GM21526 (cell line): ENCODE measurements at regions not wholly inside any gene's neighbourhood (a gene's known extent, or its start where the extent isn't known, plus 50 kb on each side); places are given as distances from the start of the nearest gene placed in this dataset.

ENCODE experiments used
- ATAC-seq: cut with Tn5 transposase; IDR thresholded peaks from one replicate; pipeline ENCODE4 v1.9.1; 2021; ENCODE audit warnings: moderate library complexity; ENCODE audit not compliant: unreplicated experiment, low FRiP score

GRCh38 chr13:79767126-79767525 lies 286.2 kb downstream of the NDFIP2 start:
- ATAC-seq = no peak

DNA sequence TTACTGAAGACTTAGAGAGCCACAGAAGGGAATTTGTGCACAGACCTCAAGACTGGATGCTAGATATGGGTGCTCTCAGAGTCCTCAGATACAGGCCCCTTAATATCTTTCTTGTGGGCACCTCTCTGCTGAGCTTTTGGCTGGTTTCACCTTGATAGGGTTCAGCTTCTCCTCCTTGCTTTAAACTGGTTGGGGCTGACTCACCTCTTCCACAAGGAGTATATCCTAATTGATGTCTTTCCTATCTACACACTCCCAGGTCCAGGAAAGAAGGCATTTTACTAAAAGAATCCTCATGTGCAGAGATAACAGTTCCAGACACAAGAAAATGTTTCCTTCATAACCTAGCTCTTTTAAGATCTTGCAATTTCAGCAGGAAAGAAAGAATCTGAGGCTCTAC lies 284.4 kb downstream of the NDFIP2 start:
- no peak for ATAC-seq

DNA sequence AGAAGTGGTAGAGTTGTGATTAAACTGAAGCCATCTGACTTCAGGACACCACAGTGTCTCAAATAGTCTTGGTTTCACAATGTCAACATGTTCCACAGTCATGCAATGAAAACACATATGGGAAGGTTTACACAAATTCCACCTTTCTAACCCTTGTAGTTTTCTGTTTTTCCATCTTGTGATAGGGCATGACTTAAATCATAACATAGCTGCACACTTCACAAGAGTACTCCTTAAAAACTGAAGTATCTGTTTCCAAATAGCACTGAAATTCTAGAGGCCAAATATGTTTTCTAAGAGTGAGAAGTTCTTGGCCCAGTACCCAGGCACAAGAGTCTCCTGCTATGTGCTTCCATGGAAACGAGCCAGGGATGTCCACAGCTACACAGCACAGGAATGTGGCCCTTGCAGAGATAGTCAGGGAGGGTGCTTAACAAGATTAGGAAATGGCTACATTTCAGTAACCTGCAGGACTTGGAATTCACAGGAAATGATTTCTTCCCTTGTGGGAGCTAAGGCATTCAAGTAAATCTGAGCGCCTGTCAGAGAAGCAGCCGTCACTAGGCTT lies 269.1 kb downstream of the NDFIP2 start:
- no peak for ATAC-seq

DNA sequence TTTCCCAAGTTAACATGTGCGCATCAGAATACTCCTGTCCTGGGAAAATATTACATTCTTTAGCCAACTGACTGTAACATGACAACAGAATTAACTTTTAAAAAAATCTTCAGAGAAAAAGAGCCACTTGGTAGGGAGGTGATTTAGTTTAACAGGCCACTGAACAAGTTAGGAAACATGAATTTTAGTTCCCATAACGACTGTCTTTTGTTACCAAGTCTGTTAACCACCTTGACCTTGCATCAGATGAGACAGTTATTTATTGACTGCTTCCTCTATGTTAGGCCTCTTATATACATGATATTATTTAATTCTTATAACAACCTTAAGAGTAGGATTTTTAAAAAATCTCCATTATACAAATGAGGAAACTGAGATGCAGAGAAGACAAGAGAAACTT lies 268.6 kb downstream of the NDFIP2 start:
- ATAC-seq = no peak

GRCh38 chr13:79745081-79745480 lies 264.1 kb downstream of the NDFIP2 start:
- ATAC-seq = no peak

GRCh38 chr13:79742923-79743322 lies 262.0 kb downstream of the NDFIP2 start:
- no peak for ATAC-seq

DNA sequence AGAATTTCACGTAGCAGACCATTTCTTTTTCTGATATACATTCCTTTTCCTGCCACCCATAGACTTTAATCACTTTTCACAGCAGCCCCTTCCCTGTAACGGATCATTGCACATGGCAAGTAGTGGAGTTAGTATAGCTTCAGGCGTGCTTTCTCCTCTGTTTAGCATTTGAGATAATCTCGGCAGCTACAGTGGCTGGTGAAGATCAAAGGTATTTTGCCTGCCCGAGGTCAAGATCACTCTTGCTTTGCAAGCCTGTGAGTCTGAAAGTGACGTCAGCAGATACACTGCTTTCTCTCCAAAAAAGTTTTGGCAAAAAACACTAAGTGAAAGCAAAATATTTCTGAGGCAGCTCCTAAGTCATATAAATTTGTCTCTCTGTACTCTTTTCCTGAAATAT lies 260.0 kb downstream of the NDFIP2 start:
- ATAC-seq = no peak

GRCh38 chr13:79736356-79736755 lies 255.4 kb downstream of the NDFIP2 start:
- ATAC-seq = no peak

GRCh38 chr13:79735228-79735627 lies 254.3 kb downstream of the NDFIP2 start:
- no peak for ATAC-seq

GRCh38 chr13:79727086-79727485 lies 246.1 kb downstream of the NDFIP2 start:
- no peak for ATAC-seq

DNA sequence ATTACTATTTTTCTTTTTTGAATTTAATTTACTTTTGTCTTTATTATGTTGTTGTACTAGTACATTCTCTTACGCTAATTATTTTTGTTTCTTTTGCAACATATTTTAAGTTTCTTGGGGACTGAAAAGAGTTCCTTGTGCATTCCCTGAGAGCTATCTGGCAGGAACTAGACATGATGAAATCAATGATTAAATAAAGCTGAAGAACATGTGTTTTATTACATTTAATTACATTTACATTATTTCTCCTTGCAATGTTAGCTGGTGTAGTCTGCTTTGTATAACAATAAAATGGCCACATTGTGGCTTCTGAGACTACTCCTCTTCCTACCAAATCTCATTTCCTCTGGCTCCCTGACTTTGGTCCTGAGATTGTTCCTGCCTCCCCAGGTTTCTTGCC lies 244.9 kb downstream of the NDFIP2 start:
- no peak for ATAC-seq

- no peak for ATAC-seq
Observed at GRCh38 chr13:79724348-79725103, 243.6 kb downstream of the NDFIP2 start.

DNA sequence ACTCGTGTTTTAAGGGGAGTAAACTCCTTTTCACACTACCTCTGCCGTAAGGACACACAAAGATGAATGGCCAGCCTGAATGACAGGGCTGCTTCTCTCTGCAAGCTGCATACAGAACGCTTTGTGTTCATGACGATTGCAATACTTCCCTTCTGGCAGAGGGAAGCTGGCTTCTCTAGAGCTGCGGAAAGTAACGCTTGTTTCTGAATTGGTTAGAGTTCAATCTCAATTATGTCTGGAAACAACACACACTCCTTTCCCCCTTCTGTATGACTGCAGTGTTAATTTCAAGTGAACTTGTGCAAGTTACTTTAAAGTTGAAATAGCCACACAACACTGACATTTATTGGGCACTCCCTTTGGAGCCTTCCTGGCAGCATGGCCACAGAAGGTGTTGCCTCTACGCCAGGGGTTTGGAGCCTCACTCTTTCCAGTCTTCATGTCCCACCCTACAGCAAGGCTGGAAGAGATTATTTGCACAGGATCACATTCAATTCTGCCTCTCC lies 242.6 kb downstream of the NDFIP2 start:
- no peak for ATAC-seq

DNA sequence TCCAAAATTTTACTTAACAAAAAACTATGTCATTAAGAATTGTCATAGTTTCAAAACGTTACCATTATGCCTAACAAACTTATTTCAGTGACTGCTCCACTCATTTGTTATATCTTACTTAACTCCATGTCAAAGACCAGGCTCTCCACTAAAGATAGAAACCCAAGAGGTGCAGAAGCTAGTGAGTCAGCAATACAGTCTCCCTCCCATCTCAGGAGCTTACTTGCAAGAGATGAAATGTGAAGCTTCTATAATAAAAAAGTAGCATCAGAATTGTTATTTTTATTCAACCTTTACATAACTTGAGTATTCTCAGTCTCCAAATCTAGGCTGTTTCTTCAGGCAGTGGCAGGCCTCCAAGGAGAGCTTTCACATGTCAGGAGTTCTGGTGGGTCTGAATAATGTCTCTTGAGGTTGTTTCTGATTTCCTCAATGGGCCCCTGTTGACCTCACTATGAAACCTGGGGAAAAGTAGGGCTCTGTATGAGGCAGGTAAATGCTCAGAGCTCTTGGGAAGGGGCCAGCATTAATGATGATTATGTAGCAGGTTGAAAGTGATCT lies 242.0 kb downstream of the NDFIP2 start:
- no peak for ATAC-seq

GRCh38 chr13:79716191-79716590 lies 235.2 kb downstream of the NDFIP2 start:
- ATAC-seq = no peak

DNA sequence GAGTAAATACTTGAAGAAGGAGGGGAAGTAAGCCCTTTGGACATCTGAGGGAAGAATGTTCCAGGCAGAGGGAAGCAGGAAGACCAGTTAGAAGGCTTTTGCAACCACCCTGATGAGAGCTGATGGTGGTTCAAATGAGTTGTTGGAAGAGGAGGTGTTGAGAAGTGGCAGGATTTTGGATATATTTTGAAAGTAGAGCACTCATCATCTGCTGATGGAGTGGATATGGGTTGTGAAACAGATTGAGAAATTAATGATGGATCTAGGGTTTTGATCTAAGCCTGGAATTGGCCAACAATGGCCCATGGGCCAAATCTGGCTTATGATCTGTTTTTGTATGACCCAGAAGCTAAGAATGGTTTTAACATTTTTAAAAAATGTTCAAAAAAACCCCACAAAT lies 230.7 kb downstream of the NDFIP2 start:
- no peak for ATAC-seq

DNA sequence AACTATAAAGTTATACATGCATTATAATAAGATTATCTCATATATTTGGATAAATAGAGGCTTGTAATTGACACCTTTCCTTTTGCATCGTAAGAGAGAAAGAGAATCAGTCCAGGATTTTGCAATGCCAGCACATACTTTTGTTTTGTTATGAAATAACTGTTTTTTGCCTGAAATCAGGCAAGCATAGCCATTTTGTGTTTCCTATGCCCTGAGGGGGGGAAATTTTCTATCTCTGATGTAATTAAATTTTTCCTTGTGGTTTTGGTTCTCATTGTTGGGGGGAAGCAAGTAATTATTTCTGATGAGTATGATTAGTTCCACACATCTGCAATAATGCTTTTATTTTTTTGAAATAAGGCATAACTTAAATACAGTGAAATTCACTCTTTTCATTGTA lies 229.4 kb downstream of the NDFIP2 start:
- ATAC-seq = no peak

- ATAC-seq = no peak
Observed at GRCh38 chr13:79709471-79709870, 228.5 kb downstream of the NDFIP2 start.

- ATAC-seq = peak; percentile 92
Observed at GRCh38 chr13:79703772-79704171, 222.8 kb downstream of the NDFIP2 start.

DNA sequence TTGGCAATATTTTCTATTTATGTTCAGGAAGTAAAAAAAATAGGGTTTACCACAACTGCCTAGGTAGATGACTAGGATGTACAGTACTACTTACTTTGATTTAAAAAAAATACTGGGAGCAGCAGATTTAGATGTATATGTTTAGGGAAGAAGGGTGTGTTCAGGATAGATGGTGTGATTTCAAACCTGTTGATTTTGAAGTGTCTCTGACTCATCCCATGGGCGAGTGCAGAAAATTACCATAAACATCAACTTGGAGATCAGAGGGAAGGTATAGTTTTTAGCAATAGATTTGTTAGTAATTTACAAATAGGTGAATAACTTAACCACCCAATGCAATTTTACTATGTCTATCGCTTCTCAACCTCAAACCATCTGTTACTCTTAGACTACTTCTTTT lies 214.8 kb downstream of the NDFIP2 start:
- ATAC-seq = no peak

DNA sequence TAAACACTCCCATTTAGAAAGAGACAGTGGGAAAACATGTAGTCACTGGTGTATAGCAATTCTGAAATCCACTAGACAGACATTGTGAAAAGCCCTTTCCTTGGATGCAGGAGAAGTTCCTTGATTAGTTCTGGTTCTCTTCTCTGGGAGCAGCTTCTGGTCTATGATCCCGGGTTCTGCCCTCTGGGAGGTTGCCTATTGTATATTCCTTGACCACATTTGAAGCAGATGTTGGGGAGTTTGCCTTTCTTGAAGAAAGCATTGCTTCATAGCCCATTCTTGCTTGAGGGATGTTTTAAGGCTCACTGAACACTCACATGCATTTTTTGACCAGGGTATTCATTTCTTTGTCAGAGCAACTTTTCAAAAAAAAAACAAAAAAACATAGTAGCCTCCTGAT lies 211.9 kb downstream of the NDFIP2 start:
- ATAC-seq = no peak

DNA sequence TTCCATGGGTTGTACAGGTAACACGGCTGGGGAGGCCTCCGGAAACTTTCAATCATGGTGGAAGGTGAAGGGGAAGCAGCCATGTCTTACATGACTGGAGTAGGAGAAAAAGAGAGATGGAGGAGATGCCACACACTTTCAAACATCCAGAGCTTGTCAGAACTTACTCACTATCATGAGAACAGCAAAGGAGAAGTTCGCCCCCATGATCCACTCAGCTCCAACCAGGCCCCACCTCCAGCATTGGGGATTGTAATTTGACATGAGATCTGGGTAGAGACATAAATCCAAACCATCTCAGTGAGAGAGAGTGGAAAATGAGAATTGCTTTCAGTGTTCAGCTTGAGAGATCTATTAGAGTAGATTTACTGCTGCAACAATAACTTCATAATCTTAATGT lies 210.9 kb downstream of the NDFIP2 start:
- no peak for ATAC-seq
